ENCODE measurements at regions not wholly inside any gene's neighbourhood (a gene's known extent, or its start where the extent isn't known, plus 50 kb on each side); places are given as distances from the start of the nearest gene placed in this dataset.

DNA sequence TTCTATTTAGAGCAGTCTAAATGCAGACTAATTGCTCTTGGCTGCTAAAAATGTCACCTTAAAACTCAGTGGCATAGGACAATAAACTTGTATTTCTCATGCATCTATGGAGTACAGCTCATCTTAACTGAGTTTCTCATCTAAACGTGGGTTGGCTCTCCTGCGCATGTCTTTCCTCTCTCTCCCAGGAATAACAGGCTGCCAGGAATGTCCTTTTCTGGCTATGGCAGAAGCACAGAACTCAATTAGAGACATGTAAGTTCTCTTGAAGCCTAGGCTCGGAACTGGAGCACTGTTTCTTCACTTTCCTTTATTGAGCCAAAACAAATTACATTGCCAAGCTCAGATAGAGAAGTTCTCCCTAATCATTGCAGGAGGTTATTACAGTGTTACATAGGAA lies 722.3 kb upstream of the FLRT2 start:
- 28% methylated on average over 3 of the region's 3 CpGs for whole genome bisulfite sequencing (ENCODE audit: missing lambda C conversion rate)
- ChIA-PET CTCF (interaction anchor here (0.6 kb wide), 1 partner anchor 934 kb away, joined by 3 read pairs; no protein-coding TSS in a partner anchor), POLR2A (no interaction called here)
- no peak overlapping the region for H3K4me3 ChIP-seq
- H3K27ac ChIP-seq, result no peak overlapping the region
- H3K4me1 ChIP-seq, result no peaks in the 10 kb centered on the region
- H3K4me2 ChIP-seq, result no peak overlapping the region
- no peaks in the 10 kb centered on the region for H3K9me3 ChIP-seq
- no peak for ATAC-seq
- DNase-seq (ENCODE audit: low read depth in 1 of 2, low spot score in 1 of 2), result no peak
- FAIRE-seq, result no peak
- TF ChIP-seq EHMT2 (IDR thresholded peaks at IDR 0.05; ENCODE audit: low read depth), result no peak
- TF ChIP-seq HOXB5 (CRISPR knock-in tag; IDR thresholded peaks at IDR 0.05), result no peak
- TF ChIP-seq GATA3 (IDR thresholded peaks at IDR 0.05; ENCODE audit: borderline replicate concordance), result no peak
- TF ChIP-seq RCOR1 (IDR thresholded peaks at IDR 0.05; ENCODE audit: low read depth, low read length), result no peak

GRCh38 chr14:84809158-84809557 lies 720.8 kb upstream of the FLRT2 start:
- H3K4me1 ChIP-seq, result no peaks in the 10 kb centered on the region

DNA sequence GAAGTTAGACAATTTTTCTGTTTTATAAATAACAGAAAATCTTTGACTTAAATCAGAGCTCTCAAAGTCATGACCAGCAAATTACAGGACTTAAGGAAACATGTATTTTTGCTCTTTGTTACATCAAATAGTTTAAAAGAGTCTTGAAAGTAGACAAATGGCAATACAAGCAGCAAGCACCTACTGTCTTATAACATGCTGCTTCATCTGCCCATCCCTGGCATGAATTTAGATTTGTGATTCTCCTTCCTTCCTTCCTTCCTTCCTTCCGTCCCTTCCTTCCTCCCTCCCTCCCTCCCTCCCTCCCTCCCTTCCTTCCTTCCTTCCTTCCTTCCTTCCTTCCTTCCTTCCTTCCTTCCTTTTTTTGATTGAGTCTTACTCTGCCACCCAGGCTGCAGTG lies 715.6 kb upstream of the FLRT2 start:
- TF ChIP-seq TP53 (CRISPR knock-in tag; IDR thresholded peaks at IDR 0.05), result no peak
- no peak for TF ChIP-seq ZFP36 (IDR thresholded peaks at IDR 0.05; ENCODE audit: borderline replicate concordance, partially characterized antibody)
- TF ChIP-seq, protein P1, sequence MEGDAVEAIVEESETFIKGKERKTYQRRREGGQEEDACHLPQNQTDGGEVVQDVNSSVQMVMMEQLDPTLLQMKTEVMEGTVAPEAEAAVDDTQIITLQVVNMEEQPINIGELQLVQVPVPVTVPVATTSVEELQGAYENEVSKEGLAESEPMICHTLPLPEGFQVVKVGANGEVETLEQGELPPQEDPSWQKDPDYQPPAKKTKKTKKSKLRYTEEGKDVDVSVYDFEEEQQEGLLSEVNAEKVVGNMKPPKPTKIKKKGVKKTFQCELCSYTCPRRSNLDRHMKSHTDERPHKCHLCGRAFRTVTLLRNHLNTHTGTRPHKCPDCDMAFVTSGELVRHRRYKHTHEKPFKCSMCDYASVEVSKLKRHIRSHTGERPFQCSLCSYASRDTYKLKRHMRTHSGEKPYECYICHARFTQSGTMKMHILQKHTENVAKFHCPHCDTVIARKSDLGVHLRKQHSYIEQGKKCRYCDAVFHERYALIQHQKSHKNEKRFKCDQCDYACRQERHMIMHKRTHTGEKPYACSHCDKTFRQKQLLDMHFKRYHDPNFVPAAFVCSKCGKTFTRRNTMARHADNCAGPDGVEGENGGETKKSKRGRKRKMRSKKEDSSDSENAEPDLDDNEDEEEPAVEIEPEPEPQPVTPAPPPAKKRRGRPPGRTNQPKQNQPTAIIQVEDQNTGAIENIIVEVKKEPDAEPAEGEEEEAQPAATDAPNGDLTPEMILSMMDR (IDR thresholded peaks at IDR 0.05), result no peak
- TF ChIP-seq JUNB (IDR thresholded peaks at IDR 0.05), result no peak
- TF ChIP-seq EP300 (IDR thresholded peaks at IDR 0.05), result no peak
- TF ChIP-seq, protein P2, sequence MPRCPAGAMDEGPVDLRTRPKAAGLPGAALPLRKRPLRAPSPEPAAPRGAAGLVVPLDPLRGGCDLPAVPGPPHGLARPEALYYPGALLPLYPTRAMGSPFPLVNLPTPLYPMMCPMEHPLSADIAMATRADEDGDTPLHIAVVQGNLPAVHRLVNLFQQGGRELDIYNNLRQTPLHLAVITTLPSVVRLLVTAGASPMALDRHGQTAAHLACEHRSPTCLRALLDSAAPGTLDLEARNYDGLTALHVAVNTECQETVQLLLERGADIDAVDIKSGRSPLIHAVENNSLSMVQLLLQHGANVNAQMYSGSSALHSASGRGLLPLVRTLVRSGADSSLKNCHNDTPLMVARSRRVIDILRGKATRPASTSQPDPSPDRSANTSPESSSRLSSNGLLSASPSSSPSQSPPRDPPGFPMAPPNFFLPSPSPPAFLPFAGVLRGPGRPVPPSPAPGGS (IDR thresholded peaks at IDR 0.05), result no peak
- TF ChIP-seq HOXA7 (CRISPR knock-in tag; IDR thresholded peaks at IDR 0.05), result no peak
- TF ChIP-seq MAFK (IDR thresholded peaks at IDR 0.05; ENCODE audit: partially characterized antibody), result no peak
- TF ChIP-seq POLR2A (IDR thresholded peaks at IDR 0.05; ENCODE audit: low read length), result no peak
- no peak for TF ChIP-seq NR3C1 (IDR thresholded peaks at IDR 0.05)
- TF ChIP-seq SMC3 (IDR thresholded peaks at IDR 0.05), result no peak
- no peak for TF ChIP-seq RCOR1 (IDR thresholded peaks at IDR 0.05; ENCODE audit: low read depth, low read length)
- no peak for TF ChIP-seq RAD21 (conservative IDR thresholded peaks at IDR 0.05 in 1 of 2, IDR thresholded peaks at IDR 0.05 in 1 of 2)
- no peak for TF ChIP-seq POLR2AphosphoS2 (conservative IDR thresholded peaks at IDR 0.05; ENCODE audit: low read length)
- TF ChIP-seq GATA3 (IDR thresholded peaks at IDR 0.05; ENCODE audit: borderline replicate concordance), result no peak
- FAIRE-seq, result no peak
- Histone ChIP-seq H3K4me3 (no peak overlapping the region), H3K4me2 (no peak overlapping the region), H3K4me1 (no peaks in the 10 kb centered on the region), H3K9me3 (no peaks in the 10 kb centered on the region), H3K27ac (no peak overlapping the region)
- ATAC-seq, result no peak
- DNase-seq (ENCODE audit: low read depth in 1 of 2, low spot score in 1 of 2), result no peak
- 0% methylated on average over 1 of the region's 1 CpG for WGBS (ENCODE audit: missing lambda C conversion rate)
- CTCF ChIA-PET, result no interaction called here
- POLR2A ChIA-PET, result no interaction called here

More at GRCh38 chr14:84809158-84809557, 720.8 kb upstream of the FLRT2 start:
- H3K4me2 ChIP-seq, result no peak overlapping the region
- no peaks in the 10 kb centered on the region for H3K9me3 ChIP-seq
- no peak overlapping the region for H3K4me3 ChIP-seq
- ChIA-PET CTCF (no interaction called here), POLR2A (no interaction called here)
- ATAC-seq, result no peak
- no peak for FAIRE-seq
- H3K27ac ChIP-seq, result no peak overlapping the region
- TF ChIP-seq, protein P3, sequence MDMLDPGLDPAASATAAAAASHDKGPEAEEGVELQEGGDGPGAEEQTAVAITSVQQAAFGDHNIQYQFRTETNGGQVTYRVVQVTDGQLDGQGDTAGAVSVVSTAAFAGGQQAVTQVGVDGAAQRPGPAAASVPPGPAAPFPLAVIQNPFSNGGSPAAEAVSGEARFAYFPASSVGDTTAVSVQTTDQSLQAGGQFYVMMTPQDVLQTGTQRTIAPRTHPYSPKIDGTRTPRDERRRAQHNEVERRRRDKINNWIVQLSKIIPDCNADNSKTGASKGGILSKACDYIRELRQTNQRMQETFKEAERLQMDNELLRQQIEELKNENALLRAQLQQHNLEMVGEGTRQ (IDR thresholded peaks at IDR 0.05), result no peak
- TF ChIP-seq ZFP36 (IDR thresholded peaks at IDR 0.05; ENCODE audit: borderline replicate concordance, partially characterized antibody) (no peak), MYC (IDR thresholded peaks at IDR 0.05; ENCODE audit: borderline replicate concordance, low read length) (no peak), NFE2L2 (conservative IDR thresholded peaks at IDR 0.05; ENCODE audit: low read length) (no peak), HEYL (CRISPR knock-in tag; IDR thresholded peaks at IDR 0.05) (no peak), RCOR1 (IDR thresholded peaks at IDR 0.05; ENCODE audit: low read depth, low read length) (no peak), JUN (IDR thresholded peaks at IDR 0.05) (no peak)
- DNase-seq (ENCODE audit: low read depth in 1 of 2, low spot score in 1 of 2), result no peak
- 4% methylated on average over 2 of the region's 2 CpGs for WGBS (ENCODE audit: missing lambda C conversion rate)
